HL-60 (cell line): ENCODE measurements at regions not wholly inside any gene's neighbourhood (a gene's known extent, or its start where the extent isn't known, plus 50 kb on each side); places are given as distances from the start of the nearest gene placed in this dataset.
A peak's percentile ranks its signal among the peaks of the same experiment; 100 is the strongest.

Experiments
- DNase-seq, 2 experiments: peaks; one replicate each; pipeline ENCODE4 v3.0.0-alpha.2; 2010 to 2020; ENCODE audit warnings: low read depth in 1 of 2, low spot score in 1 of 2
- H3K27ac ChIP-seq: fragments of 250-450 bp; sonication (Bioruptor Pico); replicated peaks from 2 replicates; pipeline ENCODE4 v1.5.1; 2020; ENCODE audit warnings: mild to moderate bottlenecking, moderate library complexity
- H3K27me3 ChIP-seq: fragments of 250-450 bp; sonication (Bioruptor Pico); 2 replicates; pipeline ENCODE4 v1.5.1; 2021; ENCODE audit warnings: mild to moderate bottlenecking, moderate library complexity; ENCODE audit not compliant: insufficient read depth, poor library complexity, severe bottlenecking
- H3K4me3 ChIP-seq: replicated peaks from 2 replicates; pipeline ENCODE4 v1.5.1; 2011; ENCODE audit warnings: mild to moderate bottlenecking, control low read depth, low read length; ENCODE audit not compliant: insufficient read depth
- CTCF ChIP-seq: IDR thresholded peaks from one replicate; pipeline ENCODE4 v1.5.1; 2011; ENCODE audit warnings: low read length, control low read depth, inconsistent platforms; ENCODE audit not compliant: insufficient read depth
- GABPA ChIP-seq: IDR thresholded peaks from 2 replicates; pipeline ENCODE4 v1.6.1; 2012; ENCODE audit warnings: low read depth
- POLR2AphosphoS5 ChIP-seq: IDR thresholded peaks from 2 replicates; pipeline ENCODE4 v1.6.1; 2012; ENCODE audit warnings: low read depth
- REST ChIP-seq: IDR thresholded peaks from 2 replicates; pipeline ENCODE4 v1.6.1; 2012; ENCODE audit warnings: low read depth; ENCODE audit not compliant: insufficient replicate concordance
- SPI1 ChIP-seq: IDR thresholded peaks from 2 replicates; pipeline ENCODE4 v1.6.1; 2012; ENCODE audit warnings: low read depth, mild to moderate bottlenecking, borderline replicate concordance

- Histone ChIP-seq H3K27me3 (no peaks in the 10 kb centered on the region), H3K27ac (no peak overlapping the region), H3K4me3 (no peak overlapping the region)
- DNase-seq, result no peak
- no peak for TF ChIP-seq POLR2AphosphoS5
- no peak for TF ChIP-seq REST
- TF ChIP-seq CTCF, result no peak
- TF ChIP-seq GABPA, result no peak
- no peak for TF ChIP-seq SPI1
Observed at GRCh38 chr2:8133363-8133762, 548.5 kb upstream of the ID2 start.

- TF ChIP-seq REST, result no peak
- TF ChIP-seq SPI1, result no peak
- TF ChIP-seq POLR2AphosphoS5, result no peak
- TF ChIP-seq CTCF, result no peak
- TF ChIP-seq GABPA, result no peak
- DNase-seq, result no peak
- no peak overlapping the region for H3K4me3 ChIP-seq
- H3K27ac ChIP-seq, result no peak overlapping the region
- H3K27me3 ChIP-seq, result no peaks in the 10 kb centered on the region
Observed at GRCh38 chr2:8133913-8134472, 547.9 kb upstream of the ID2 start.

GRCh38 chr2:8134473-8134932, 547.4 kb upstream of the ID2 start:
- H3K27me3 ChIP-seq, result no peaks in the 10 kb centered on the region
- no peak for TF ChIP-seq GABPA
- TF ChIP-seq POLR2AphosphoS5, result no peak
- no peak for DNase-seq
- H3K4me3 ChIP-seq, result no peak overlapping the region
- H3K27ac ChIP-seq, result no peak overlapping the region

- H3K4me3 ChIP-seq, result no peak overlapping the region
- DNase-seq, result peak in 1 of 2 experiments; percentile 46
- H3K27me3 ChIP-seq, result no peaks in the 10 kb centered on the region
- H3K27ac ChIP-seq, result no peak overlapping the region
- TF ChIP-seq SPI1 (no peak), CTCF (no peak), POLR2AphosphoS5 (no peak), GABPA (no peak), REST (no peak)
Observed at GRCh38 chr2:8134985-8135682, 546.7 kb upstream of the ID2 start.
